ENCODE measurements at regions not wholly inside any gene's neighbourhood (a gene's known extent, or its start where the extent isn't known, plus 50 kb on each side); places are given as distances from the start of the nearest gene placed in this dataset.

DNA sequence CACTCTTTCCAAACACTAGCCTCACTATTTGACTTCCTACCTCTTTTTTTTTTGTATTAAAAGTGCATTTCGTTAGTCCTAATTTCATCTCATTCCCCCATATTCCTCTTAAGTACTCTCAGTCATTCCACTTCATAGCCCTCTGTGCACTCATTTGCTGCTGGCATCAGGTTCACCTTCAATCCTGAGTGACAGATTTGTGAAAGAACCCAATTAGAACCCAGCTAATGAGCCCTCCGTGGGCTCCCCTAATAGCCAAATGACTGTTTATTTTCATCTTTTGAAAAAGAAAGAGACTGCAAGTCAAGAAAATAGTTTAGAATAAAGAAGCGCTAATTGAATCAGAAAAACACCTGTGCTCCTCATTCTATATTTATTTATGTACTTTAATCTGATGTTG is 512.1 kb upstream of the LRATD1 start:
- H3K36me3 Mint-ChIP-seq (ENCODE audit: low read depth) = no peaks in the 10 kb centered on the region
- H3K4me3 Mint-ChIP-seq = no peak overlapping the region
- no peak for ATAC-seq (replicated peaks)
- peaks cover 4% of the 10 kb centered on the region for H3K9me3 Mint-ChIP-seq
- no peak overlapping the region for H3K27ac Mint-ChIP-seq
- H3K27me3 Mint-ChIP-seq = no peaks in the 10 kb centered on the region
- H3K4me1 Mint-ChIP-seq = no peaks in the 10 kb centered on the region

DNA sequence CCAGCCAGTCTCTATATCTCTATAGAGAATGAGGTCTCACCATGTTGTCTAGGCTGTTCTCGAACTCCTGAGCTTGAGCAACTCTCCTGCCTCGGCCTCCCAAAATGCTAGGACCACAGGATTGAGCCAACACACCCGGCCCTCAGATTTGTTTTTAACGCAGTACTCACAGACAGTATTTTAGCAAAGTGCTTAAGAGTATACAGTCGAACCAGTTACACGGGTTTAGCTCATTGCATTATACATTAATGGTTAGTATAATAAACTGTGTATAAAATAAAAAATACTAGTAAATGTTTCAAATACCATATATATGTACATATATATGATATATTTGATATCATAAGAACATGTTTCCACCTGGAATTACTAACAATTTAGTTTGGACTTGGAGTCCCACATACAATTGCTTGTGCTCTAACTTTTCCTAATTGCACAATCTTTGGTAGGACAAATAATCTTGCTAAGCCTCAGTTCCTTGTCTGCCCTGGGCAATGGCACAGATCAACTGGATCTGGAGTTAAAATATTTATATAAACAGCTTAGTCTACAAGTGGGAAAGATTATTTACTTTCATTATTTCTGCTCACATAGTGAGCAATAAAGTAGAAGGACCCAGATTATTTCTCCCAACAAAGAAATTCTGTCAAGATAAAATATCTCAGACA is 508.9 kb upstream of the LRATD1 start:
- peaks cover 17% of the 10 kb centered on the region for H3K9me3 Mint-ChIP-seq
- no peak for ATAC-seq (replicated peaks)
- H3K4me1 Mint-ChIP-seq = no peaks in the 10 kb centered on the region
- no peaks in the 10 kb centered on the region for H3K36me3 Mint-ChIP-seq (ENCODE audit: low read depth)
- H3K27ac Mint-ChIP-seq = no peak overlapping the region
- H3K27me3 Mint-ChIP-seq = no peaks in the 10 kb centered on the region
- no peak overlapping the region for H3K4me3 Mint-ChIP-seq

DNA sequence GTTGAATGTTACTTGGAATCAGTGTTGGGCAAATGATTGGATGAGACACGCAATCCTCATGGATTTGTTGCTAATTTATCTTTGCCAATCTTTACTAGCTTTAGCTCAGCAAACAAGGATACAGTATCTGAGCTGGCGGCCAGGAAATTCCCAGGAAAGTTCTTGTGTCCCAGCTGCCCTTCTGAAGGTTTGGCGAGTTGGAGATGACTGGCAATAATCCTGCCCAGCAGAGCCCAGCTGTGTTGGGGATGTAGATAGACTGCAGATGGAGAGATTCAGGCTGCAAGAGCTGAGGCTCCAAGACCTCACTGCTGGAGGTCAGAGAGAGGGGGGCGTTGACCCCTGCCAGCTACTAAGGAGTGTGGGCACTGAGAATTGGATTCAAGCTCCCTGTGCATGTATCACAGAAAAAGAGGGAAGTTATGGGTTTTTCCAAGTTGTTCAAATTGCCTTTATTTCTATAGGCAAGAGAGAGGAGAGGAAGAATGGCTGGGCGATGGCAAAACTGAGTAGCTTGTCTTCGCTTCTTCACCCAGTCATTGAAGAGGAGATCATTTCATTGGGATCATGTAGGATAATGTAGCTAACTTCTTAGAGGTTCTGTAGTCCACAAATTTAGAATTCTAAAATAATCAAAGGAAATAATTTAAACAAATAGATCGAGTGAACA is 506.8 kb upstream of the LRATD1 start:
- H3K27me3 Mint-ChIP-seq = no peaks in the 10 kb centered on the region
- no peak overlapping the region for H3K27ac Mint-ChIP-seq
- peaks cover 14% of the 10 kb centered on the region for H3K9me3 Mint-ChIP-seq
- no peak for ATAC-seq (replicated peaks)
- H3K36me3 Mint-ChIP-seq (ENCODE audit: low read depth) = no peaks in the 10 kb centered on the region
- H3K4me3 Mint-ChIP-seq = no peak overlapping the region
- H3K4me1 Mint-ChIP-seq = no peaks in the 10 kb centered on the region

DNA sequence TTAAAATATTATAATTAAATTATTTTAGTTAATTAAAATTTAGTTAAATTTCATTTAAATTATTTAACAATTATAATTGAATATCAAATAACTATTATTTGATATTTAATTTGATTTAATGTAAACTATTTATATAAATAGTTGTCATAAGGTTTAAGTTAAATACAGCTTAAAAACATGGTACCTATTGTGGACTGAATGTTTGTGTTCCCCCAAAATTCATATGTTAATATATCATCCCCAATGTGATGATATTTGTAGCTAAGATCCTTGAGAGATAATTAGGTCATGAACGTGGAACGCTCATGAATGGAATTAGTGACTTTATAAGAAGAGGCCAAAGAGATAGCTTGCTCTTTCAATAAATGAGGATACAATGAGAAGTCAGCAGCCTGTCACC is 505.7 kb upstream of the LRATD1 start:
- Mint-ChIP-seq H3K4me1 (no peaks in the 10 kb centered on the region), H3K4me3 (no peak overlapping the region), H3K9me3 (peaks cover 14% of the 10 kb centered on the region), H3K27me3 (no peaks in the 10 kb centered on the region), H3K27ac (no peak overlapping the region), H3K36me3 (ENCODE audit: low read depth) (no peaks in the 10 kb centered on the region)
- no peak for ATAC-seq (replicated peaks)

DNA sequence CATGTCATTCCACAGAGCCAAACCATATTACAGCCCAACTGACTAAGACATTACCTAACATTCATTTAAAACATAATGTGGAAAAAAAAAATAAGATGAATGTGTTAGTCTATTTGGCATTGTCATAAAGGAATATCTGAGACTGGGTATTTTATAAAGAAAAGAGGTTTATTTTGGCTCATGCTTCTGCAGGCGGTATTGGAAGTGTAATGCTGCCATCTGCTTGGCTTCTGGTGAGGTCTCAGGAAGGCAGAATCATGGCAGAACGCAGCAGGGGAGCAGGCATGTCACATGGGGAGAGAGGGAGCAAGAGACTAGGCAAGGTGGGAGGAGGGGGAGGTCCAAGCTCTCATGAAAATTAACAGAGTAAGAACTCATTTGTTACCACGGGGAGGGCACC is 504.8 kb upstream of the LRATD1 start:
- H3K27ac Mint-ChIP-seq = no peak overlapping the region
- H3K4me1 Mint-ChIP-seq = no peaks in the 10 kb centered on the region
- no peak overlapping the region for H3K4me3 Mint-ChIP-seq
- no peaks in the 10 kb centered on the region for H3K36me3 Mint-ChIP-seq (ENCODE audit: low read depth)
- no peaks in the 10 kb centered on the region for H3K27me3 Mint-ChIP-seq
- no peak for ATAC-seq (replicated peaks)
- peaks cover 17% of the 10 kb centered on the region for H3K9me3 Mint-ChIP-seq

DNA sequence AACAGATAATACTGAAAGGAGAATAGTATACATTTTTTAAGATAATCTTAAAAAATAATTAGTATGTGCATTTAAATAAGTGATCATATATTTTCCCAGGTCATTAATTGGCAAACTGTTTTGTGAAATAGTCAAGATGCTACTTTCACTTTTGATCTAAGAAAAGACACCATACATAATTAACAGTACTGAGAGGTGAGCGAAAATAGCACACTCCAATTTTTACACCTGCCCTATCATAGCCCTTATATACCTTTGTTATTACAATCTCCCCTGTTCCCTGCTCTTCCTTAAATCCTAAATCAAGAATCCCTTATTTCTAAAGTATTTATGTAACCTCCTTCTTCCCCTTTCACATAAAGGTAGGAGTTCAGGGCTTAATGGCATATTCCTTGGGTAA is 500.1 kb upstream of the LRATD1 start:
- ATAC-seq (replicated peaks) = no peak
- Mint-ChIP-seq H3K4me3 (no peak overlapping the region), H3K27ac (no peak overlapping the region), H3K4me1 (no peaks in the 10 kb centered on the region), H3K36me3 (ENCODE audit: low read depth) (no peaks in the 10 kb centered on the region), H3K27me3 (no peaks in the 10 kb centered on the region), H3K9me3 (peaks cover 31% of the 10 kb centered on the region)

DNA sequence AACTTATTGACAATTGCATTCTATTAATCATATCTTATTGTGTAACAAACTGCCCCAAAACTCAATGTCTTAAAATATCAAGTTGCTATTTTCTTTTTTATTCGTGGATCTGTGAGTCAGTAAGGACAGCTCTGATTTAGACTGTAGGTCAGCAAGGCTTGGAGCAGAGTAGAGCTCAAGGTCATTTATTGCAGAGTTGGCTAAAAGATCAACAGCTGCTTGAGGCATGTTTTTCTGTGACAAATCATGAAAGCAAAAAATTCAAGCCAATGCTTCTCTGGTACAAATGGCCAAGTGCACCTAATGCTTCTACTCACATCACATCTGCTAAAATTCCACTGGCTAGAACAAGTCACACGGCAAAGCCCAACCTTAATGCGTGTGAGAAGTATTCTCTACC is 497.7 kb upstream of the LRATD1 start:
- Mint-ChIP-seq H3K27ac (no peak overlapping the region), H3K36me3 (ENCODE audit: low read depth) (no peaks in the 10 kb centered on the region), H3K27me3 (no peaks in the 10 kb centered on the region), H3K4me3 (no peak overlapping the region), H3K9me3 (peaks cover 25% of the 10 kb centered on the region), H3K4me1 (no peaks in the 10 kb centered on the region)
- ATAC-seq (replicated peaks) = no peak

DNA sequence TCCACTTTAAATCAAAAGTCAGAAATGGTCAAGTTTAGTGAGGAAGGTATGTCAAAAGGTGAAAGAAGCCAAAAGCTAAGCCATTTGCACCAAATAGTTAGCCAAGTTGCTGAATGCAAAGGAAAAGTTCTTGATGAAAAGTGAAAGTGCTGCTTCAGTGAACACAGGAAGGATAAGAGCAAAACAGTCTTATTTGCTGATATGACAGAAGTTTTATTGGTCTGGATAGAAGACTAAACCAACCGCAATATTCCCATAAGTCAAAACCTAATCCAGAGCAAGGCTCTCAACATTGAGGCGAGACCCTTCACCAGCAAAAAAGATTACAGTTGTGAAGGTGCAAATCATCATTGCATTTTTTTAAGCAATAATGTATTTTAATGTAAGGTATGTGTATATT is 496.5 kb upstream of the LRATD1 start:
- Mint-ChIP-seq H3K9me3 (peaks cover 25% of the 10 kb centered on the region), H3K4me3 (no peak overlapping the region), H3K4me1 (no peaks in the 10 kb centered on the region), H3K36me3 (ENCODE audit: low read depth) (no peaks in the 10 kb centered on the region), H3K27ac (no peak overlapping the region), H3K27me3 (no peaks in the 10 kb centered on the region)
- ATAC-seq (replicated peaks) = no peak

DNA sequence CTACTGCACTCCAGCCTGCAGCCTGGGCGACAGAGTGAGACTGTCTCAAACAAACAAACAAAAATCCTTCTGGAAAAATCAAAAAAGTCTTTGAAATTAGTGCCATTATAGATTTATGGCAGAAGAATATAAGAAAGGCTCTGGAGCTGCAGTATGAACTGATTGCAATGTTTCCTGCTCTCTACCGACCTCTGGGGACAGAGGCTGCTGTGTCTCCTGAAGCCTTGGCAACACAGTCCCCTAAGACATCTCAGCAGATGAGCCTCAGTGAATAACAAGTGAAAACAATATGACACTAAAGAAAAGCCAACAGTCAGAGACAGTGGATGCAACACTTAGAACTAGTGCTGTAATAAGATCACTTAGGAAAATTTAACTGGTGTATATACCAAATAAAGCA is 494.9 kb upstream of the LRATD1 start:
- Mint-ChIP-seq H3K9me3 (peaks cover 23% of the 10 kb centered on the region), H3K4me3 (no peak overlapping the region), H3K36me3 (ENCODE audit: low read depth) (no peaks in the 10 kb centered on the region), H3K27ac (no peak overlapping the region), H3K4me1 (no peaks in the 10 kb centered on the region), H3K27me3 (no peaks in the 10 kb centered on the region)
- no peak for ATAC-seq (replicated peaks)

DNA sequence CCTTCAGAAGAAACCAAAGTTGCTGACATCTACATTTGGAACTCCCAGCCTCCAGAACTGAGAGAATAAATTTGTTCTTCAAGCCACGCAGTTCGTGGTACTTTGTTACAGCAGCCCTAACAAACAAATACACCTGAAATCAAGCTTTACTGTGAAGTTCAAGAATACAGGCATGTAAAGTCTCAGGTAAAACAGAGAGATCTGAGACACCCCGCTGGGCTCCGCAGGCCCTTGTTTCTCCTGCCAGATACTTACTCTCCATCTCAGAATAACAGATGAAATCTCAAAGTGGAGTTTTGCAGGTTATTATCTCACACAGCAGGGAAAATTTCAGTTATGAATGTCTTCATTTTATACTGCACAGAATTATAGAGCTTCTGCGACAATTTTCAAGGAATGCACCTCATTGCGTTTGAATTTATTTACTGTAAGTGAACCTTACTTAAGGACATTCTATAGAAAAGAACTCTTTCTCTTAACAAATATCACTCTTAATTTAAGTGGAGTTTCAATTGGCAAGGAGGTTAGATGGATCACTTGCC is 492.4 kb upstream of the LRATD1 start:
- H3K27me3 Mint-ChIP-seq = no peaks in the 10 kb centered on the region
- no peaks in the 10 kb centered on the region for H3K36me3 Mint-ChIP-seq (ENCODE audit: low read depth)
- no peak for ATAC-seq (replicated peaks)
- H3K4me3 Mint-ChIP-seq = no peak overlapping the region
- peaks cover 16% of the 10 kb centered on the region for H3K9me3 Mint-ChIP-seq
- no peaks in the 10 kb centered on the region for H3K4me1 Mint-ChIP-seq
- H3K27ac Mint-ChIP-seq = no peak overlapping the region

DNA sequence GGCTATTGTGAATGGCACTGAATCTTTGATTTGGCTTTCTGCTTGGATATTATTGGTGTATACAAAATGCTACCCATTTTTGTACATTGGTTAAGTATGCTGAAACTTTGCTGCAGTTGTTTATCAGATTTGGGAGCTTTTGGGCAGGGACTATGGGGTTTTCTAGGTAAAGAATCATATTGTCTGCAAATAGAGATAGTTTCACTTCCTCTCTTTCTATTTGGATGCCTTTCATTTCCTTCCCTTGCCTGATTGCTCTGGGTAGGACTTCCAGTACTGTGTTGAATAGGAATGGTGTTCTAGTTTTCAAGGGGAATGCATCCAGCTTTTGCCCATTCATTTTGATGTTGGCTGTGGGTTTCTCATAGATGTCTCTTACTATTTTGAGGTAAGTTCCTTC is 489.1 kb upstream of the LRATD1 start:
- H3K27ac Mint-ChIP-seq = no peak overlapping the region
- H3K4me1 Mint-ChIP-seq = no peaks in the 10 kb centered on the region
- peaks cover 6% of the 10 kb centered on the region for H3K9me3 Mint-ChIP-seq
- ATAC-seq (replicated peaks) = no peak
- H3K27me3 Mint-ChIP-seq = no peaks in the 10 kb centered on the region
- no peak overlapping the region for H3K4me3 Mint-ChIP-seq
- no peaks in the 10 kb centered on the region for H3K36me3 Mint-ChIP-seq (ENCODE audit: low read depth)

DNA sequence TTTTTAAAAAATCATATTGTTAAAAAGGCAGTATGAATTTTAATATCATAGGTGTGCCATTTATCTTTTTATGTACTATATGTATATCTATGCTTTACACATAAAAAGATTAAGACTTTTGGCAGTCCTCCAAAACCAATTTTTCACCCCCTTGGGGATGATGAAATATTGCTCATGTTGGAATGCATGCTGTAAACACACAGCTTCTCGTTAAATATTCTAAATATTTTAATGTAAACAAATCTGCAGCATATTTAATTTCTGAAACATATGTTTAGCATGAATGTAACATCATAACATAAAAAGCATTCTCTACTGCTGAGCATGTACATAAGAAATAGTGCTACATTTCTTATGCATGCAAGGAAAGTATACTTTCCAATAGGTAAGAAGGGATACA is 484.3 kb upstream of the LRATD1 start:
- Mint-ChIP-seq H3K36me3 (ENCODE audit: low read depth) (no peaks in the 10 kb centered on the region), H3K4me1 (no peaks in the 10 kb centered on the region), H3K4me3 (no peak overlapping the region), H3K27ac (no peak overlapping the region), H3K27me3 (no peaks in the 10 kb centered on the region), H3K9me3 (peaks cover 6% of the 10 kb centered on the region)
- ATAC-seq (replicated peaks) = no peak

DNA sequence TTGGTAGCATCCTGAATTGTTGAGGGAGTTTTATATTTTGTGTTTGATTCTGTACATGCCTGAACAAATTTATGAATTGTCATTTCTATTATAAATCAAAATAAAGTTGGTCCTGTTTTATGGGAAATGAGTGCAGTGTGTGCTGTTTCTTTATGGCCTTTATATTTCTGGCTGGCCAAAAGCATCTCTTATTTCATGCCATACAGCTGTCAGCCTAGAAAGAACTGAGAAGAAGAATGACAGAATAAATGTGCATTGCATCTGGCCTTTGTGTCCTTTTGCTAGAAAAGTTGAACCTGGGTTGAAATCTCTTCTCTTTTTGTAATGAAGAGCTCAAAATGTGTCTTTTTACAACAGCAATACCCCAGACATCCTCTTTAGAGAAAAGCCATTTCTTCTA is 474.7 kb upstream of the LRATD1 start:
- no peaks in the 10 kb centered on the region for H3K4me1 Mint-ChIP-seq
- H3K9me3 Mint-ChIP-seq = peaks cover 14% of the 10 kb centered on the region
- no peak overlapping the region for H3K4me3 Mint-ChIP-seq
- H3K27me3 Mint-ChIP-seq = no peaks in the 10 kb centered on the region
- ATAC-seq (replicated peaks) = no peak
- no peaks in the 10 kb centered on the region for H3K36me3 Mint-ChIP-seq (ENCODE audit: low read depth)
- H3K27ac Mint-ChIP-seq = no peak overlapping the region

DNA sequence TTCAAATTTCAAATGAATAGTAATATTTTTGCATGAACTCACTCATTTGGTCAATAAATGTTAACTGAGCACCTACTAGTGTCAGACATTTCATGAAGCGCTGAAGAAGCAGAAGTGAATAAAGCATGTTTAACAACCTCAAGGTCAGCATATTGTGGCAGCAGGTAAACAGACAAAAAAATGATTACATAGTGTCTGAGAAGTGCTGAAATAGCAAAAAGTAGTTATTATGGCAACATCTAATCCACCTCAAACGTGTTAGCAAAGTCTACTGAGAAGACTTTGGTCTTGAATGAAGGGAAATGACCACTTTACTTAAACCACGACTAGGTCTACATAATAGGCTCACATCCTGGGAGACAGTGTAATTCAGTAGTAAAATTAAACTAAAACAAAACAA is 452.2 kb upstream of the LRATD1 start:
- ATAC-seq (replicated peaks) = no peak
- Mint-ChIP-seq H3K9me3 (peaks cover 4% of the 10 kb centered on the region), H3K4me3 (no peak overlapping the region), H3K4me1 (no peaks in the 10 kb centered on the region), H3K27ac (no peak overlapping the region), H3K36me3 (ENCODE audit: low read depth) (no peaks in the 10 kb centered on the region), H3K27me3 (no peaks in the 10 kb centered on the region)

DNA sequence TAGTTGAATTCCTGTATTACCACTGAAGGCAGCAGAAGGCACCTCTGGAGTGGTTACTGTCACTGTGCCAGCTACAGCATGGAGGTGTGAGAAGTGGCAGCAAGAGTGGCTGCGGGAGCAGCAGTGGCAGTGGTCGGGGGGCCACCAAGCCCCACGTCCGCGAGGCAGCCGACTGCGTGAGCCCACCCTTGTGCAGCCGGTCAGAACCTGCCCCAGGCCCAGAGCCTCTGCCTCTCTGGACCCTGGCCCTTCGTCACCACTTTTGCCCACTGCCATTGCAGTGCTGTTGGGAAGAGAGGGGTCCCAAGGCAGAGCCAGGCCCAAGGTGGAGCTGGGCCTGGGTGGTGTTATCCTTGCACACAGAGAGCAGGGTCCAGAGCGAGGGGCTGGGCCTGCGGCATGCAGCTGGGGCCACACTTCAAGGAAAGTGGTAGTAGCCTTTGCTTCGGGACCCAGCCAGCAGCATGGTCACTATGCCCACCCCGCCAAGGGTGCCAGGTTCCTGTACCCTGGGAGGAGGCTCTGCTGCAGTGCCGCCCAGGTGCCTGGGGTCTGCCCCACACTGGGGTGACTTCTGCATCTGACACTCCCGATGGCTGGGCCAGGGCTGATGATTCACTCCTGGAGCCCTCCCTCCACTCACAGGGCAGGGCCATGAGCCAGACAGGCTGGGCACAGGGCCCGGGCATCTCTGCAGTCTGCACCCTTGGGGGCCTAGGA is 450.1 kb upstream of the LRATD1 start:
- no peak for ATAC-seq (replicated peaks)
- Mint-ChIP-seq H3K27ac (no peak overlapping the region), H3K4me3 (no peak overlapping the region), H3K9me3 (peaks cover 9% of the 10 kb centered on the region), H3K36me3 (ENCODE audit: low read depth) (no peaks in the 10 kb centered on the region), H3K27me3 (no peaks in the 10 kb centered on the region), H3K4me1 (no peaks in the 10 kb centered on the region)

Measured in activated T-helper 17 cell treated with anti-CD3 and anti-CD28 coated beads, Interleukin-2, amount 50 U/mL, for 72 hours (primary cell).